ENCODE measurements at regions not wholly inside any gene's neighbourhood (a gene's known extent, or its start where the extent isn't known, plus 50 kb on each side); places are given as distances from the start of the nearest gene placed in this dataset.

GRCh38 chr4:35970366-35970960 lies 273.9 kb downstream of the ARAP2 start:
- DNase-seq (no peak), ATAC-seq (no peak)
- intact Hi-C loops (cut with DNase I) = no loop called here

- DNase-seq (no peak), ATAC-seq (no peak)
- intact Hi-C loops (cut with DNase I) = no loop called here
Measured at GRCh38 chr4:35972814-35973213, 271.5 kb downstream of the ARAP2 start.

- ATAC-seq (no peak), DNase-seq (no peak)
- intact Hi-C loops (cut with DNase I) = no loop called here
Measured at GRCh38 chr4:35975617-35976355, 268.5 kb downstream of the ARAP2 start.

GRCh38 chr4:35978551-35978950 lies 265.8 kb downstream of the ARAP2 start:
- intact Hi-C loops (cut with DNase I) = no loop called here
- ATAC-seq = no peak
- DNase-seq = no peak

GRCh38 chr4:35982318-35982717 lies 262.0 kb downstream of the ARAP2 start:
- ATAC-seq = no peak
- DNase-seq = no peak
- intact Hi-C loops (cut with DNase I) = no loop called here

- DNase-seq = no peak
- ATAC-seq = no peak
- intact Hi-C loops (cut with DNase I) = no loop called here
Measured at GRCh38 chr4:35986537-35986936, 257.8 kb downstream of the ARAP2 start.

- intact Hi-C loops (cut with DNase I) = no loop called here
- ATAC-seq (no peak), DNase-seq (no peak)
Measured at GRCh38 chr4:35993606-35994005, 250.7 kb downstream of the ARAP2 start.

GRCh38 chr4:36000941-36001557 lies 243.3 kb downstream of the ARAP2 start:
- intact Hi-C loops (cut with DNase I) = no loop called here
- no peak for ATAC-seq

GRCh38 chr4:36003051-36003450 lies 241.3 kb downstream of the ARAP2 start:
- DNase-seq (no peak), ATAC-seq (no peak)
- intact Hi-C loops (cut with DNase I) = no loop called here

More at GRCh38 chr4:36000941-36001557, 243.3 kb downstream of the ARAP2 start:
- no peak for DNase-seq

GRCh38 chr4:36004204-36004851 lies 240.0 kb downstream of the ARAP2 start:
- no peak for DNase-seq
- no peak for ATAC-seq

GRCh38 chr4:36006226-36006625 lies 238.1 kb downstream of the ARAP2 start:
- no peak for ATAC-seq
- intact Hi-C loops (cut with DNase I) = no loop called here
- DNase-seq = no peak

More at GRCh38 chr4:36004204-36004851, 240.0 kb downstream of the ARAP2 start:
- intact Hi-C loops (cut with DNase I) = no loop called here

- DNase-seq = no peak
- intact Hi-C loops (cut with DNase I) = no loop called here
- no peak for ATAC-seq
Measured at GRCh38 chr4:36010397-36010929, 233.9 kb downstream of the ARAP2 start.

- ATAC-seq = no peak
- intact Hi-C loops (cut with DNase I) = no loop called here
- no peak for DNase-seq
Measured at GRCh38 chr4:36011381-36011780, 232.9 kb downstream of the ARAP2 start.

- intact Hi-C loops (cut with DNase I) = no loop called here
- ATAC-seq (no peak), DNase-seq (no peak)
Measured at GRCh38 chr4:36012503-36012902, 231.8 kb downstream of the ARAP2 start.

GRCh38 chr4:36013206-36013605 lies 231.1 kb downstream of the ARAP2 start:
- no peak for DNase-seq
- intact Hi-C loops (cut with DNase I) = no loop called here
- no peak for ATAC-seq

All from left cardiac atrium (tissue), 4 donors.